Endothelial cell of umbilical vein (primary cell): ENCODE measurements at regions not wholly inside any gene's neighbourhood (a gene's known extent, or its start where the extent isn't known, plus 50 kb on each side); places are given as distances from the start of the nearest gene placed in this dataset.

Experiments used
- BruUV-seq: library from RNA; stranded (reverse); fragments of 400-500 nt; replicated peaks from 2 replicates; lab custom pipeline; 2021; lab: Mats Ljungman, UMichigan
- CTCF ChIA-PET: fragments of 300-600, 350-600 bp; sonication (Branson Sonifier 250); formaldehyde crosslinking; loops from one replicate; lab custom pipeline; 2021; ENCODE audit warnings: antibody characterized with exemption, inconsistent platforms; lab: Charles Lee
- POLR2A ChIA-PET: fragments of 300-600, 350-600 bp; sonication (Branson Sonifier 250); formaldehyde crosslinking; loops from one replicate; lab custom pipeline; 2021; ENCODE audit warnings: antibody characterized with exemption, inconsistent platforms; lab: Charles Lee
- DNase-seq: peaks from one replicate; pipeline ENCODE4 v3.0.0-alpha.2; 2011; ENCODE audit warnings: low read depth, low spot score
- FAIRE-seq: peaks from 2 replicates; lab custom pipeline; 2011; peaks lifted over from hg19 to GRCh38; lab: Jason Lieb, UNC
- H2AFZ ChIP-seq: 2 replicates; pipeline ENCODE4 v1.6.0; 2012; ENCODE audit warnings: low read depth, low read length, control low read depth, inconsistent platforms
- H3K27ac ChIP-seq: 2 replicates; pipeline ENCODE4 v1.5.1; 2011; ENCODE audit warnings: low read depth, mild to moderate bottlenecking, control low read depth, low read length, moderate library complexity; ENCODE audit not compliant: insufficient read depth
- H3K27me3 ChIP-seq, 2 experiments: 2 replicates each; pipeline versions ENCODE4 v1.6.0 to v1.6.1; 2011; ENCODE audit warnings: low read length in 2 of 2, mixed read lengths in 1 of 2; ENCODE audit not compliant: control insufficient read depth in 2 of 2, insufficient read depth in 2 of 2
- H3K36me3 ChIP-seq, 2 experiments: 2 replicates in 1 of 2; 3 replicates in 1 of 2; pipeline ENCODE4 v1.5.1; 2011; ENCODE audit warnings: low read length in 2 of 2, mild to moderate bottlenecking in 1 of 2, moderate library complexity in 1 of 2; ENCODE audit not compliant: control insufficient read depth in 2 of 2, insufficient read depth in 2 of 2; ENCODE audit errors: extremely low read depth in 1 of 2
- H3K4me1 ChIP-seq: 3 replicates; pipeline ENCODE4 v1.5.1; 2011; ENCODE audit warnings: mild to moderate bottlenecking, low read length; ENCODE audit not compliant: control insufficient read depth, insufficient read depth; ENCODE audit errors: extremely low read depth
- H3K4me2 ChIP-seq: 2 replicates; pipeline ENCODE4 v1.6.1; 2011; ENCODE audit warnings: low read length, control low read depth, mixed read lengths; ENCODE audit not compliant: insufficient read depth
- H3K4me3 ChIP-seq, 3 experiments: fragments of 200-600 bp in 1 of 3; sonication (generic), shearing (Covaris generic) in 1 of 3; replicated peaks in 1 of 3; 2 replicates each; pipeline ENCODE4 v1.5.1; 2011 to 2016; ENCODE audit warnings: control low read depth in 3 of 3, low read length in 3 of 3, mild to moderate bottlenecking in 2 of 3, inconsistent platforms in 1 of 3, low read depth in 1 of 3, moderate library complexity in 1 of 3; ENCODE audit not compliant: insufficient read depth in 1 of 3
- H3K79me2 ChIP-seq: 2 replicates; pipeline ENCODE4 v1.6.0; 2012; ENCODE audit warnings: low read length, inconsistent platforms; ENCODE audit not compliant: control insufficient read depth, insufficient read depth
- H3K9ac ChIP-seq: replicated peaks from 2 replicates; pipeline ENCODE3; 2011; ENCODE audit warnings: low read length, control low read depth; ENCODE audit not compliant: insufficient read depth; ENCODE audit errors: extremely low read depth
- H3K9me1 ChIP-seq: replicated peaks from 3 replicates; pipeline ENCODE4 v1.6.0; 2011; ENCODE audit warnings: mild to moderate bottlenecking, low read length; ENCODE audit not compliant: control insufficient read depth, insufficient read depth; ENCODE audit errors: extremely low read depth
- H3K9me3 ChIP-seq: replicated peaks from 2 replicates; pipeline ENCODE4 v1.5.1; 2012; ENCODE audit warnings: low read length, inconsistent platforms; ENCODE audit not compliant: control insufficient read depth, insufficient read depth
- H4K20me1 ChIP-seq: replicated peaks from 2 replicates; pipeline ENCODE3; 2011; ENCODE audit warnings: mild to moderate bottlenecking, low read length; ENCODE audit not compliant: control insufficient read depth, insufficient read depth; ENCODE audit errors: extremely low read depth
- EZH2 ChIP-seq: IDR thresholded peaks from 2 replicates; pipeline ENCODE4 v1.6.1; 2012; ENCODE audit warnings: borderline replicate concordance, low read depth, mild to moderate bottlenecking, moderate library complexity, low read length, inconsistent platforms; ENCODE audit not compliant: severe bottlenecking
- FOS ChIP-seq: IDR thresholded peaks from 2 replicates; pipeline ENCODE4 v1.6.1; 2011; ENCODE audit warnings: mild to moderate bottlenecking, low read length, moderate library complexity, borderline replicate concordance; ENCODE audit not compliant: insufficient read depth
- GATA2 ChIP-seq: IDR thresholded peaks from 2 replicates; pipeline ENCODE4 v1.7.0; 2011; ENCODE audit warnings: low read depth, mild to moderate bottlenecking, moderate library complexity, mixed read lengths, low read length; ENCODE audit not compliant: insufficient read length, insufficient read depth
- JUN ChIP-seq: IDR thresholded peaks from 2 replicates; pipeline ENCODE4 v1.6.1; 2011; ENCODE audit warnings: borderline replicate concordance, low read depth; ENCODE audit not compliant: insufficient read length, insufficient read depth
- MYC ChIP-seq: IDR thresholded peaks from one replicate; pipeline ENCODE4 v1.6.1; 2011; ENCODE audit warnings: mild to moderate bottlenecking, low read depth, low read length
- POLR2A ChIP-seq: IDR thresholded peaks from 2 replicates; pipeline ENCODE4 v1.6.1; 2012; ENCODE audit warnings: low read depth, mild to moderate bottlenecking, control low read depth, low read length
- POLR2AphosphoS5 ChIP-seq: IDR thresholded peaks from 2 replicates; pipeline ENCODE4 v1.6.1; 2012; ENCODE audit warnings: low read depth, mild to moderate bottlenecking, control low read depth, low read length, moderate library complexity; ENCODE audit not compliant: insufficient read depth
- dilution Hi-C: fragments of 300-500 bp; cut with MboI; formaldehyde crosslinking; loops from one replicate; pipeline ENCODE4 v1.15.0; 2019; ENCODE audit warnings: low sequenced_read_pairs; ENCODE audit not compliant: extremely low pct_ligation_motif_present
- intact Hi-C: fragments of 100-400 bp; cut with micrococcal nuclease; formaldehyde crosslinking; loops from one replicate; pipeline ENCODE4 v1.10.0; 2022
- TF ChIP-seq, protein P1 (sequence below), 2 donors: IDR thresholded peaks; 1 replicate in 1 of 2; 2 replicates in 1 of 2; pipeline ENCODE4 v1.5.1; 2011; ENCODE audit warnings: low read length in 2 of 2, mild to moderate bottlenecking in 2 of 2, moderate library complexity in 2 of 2, control low read depth in 1 of 2, inconsistent platforms in 1 of 2, low read depth in 1 of 2; ENCODE audit not compliant: insufficient read depth in 1 of 2; ENCODE audit errors: extremely low read depth in 1 of 2
- TF ChIP-seq, protein P2 (sequence below): IDR thresholded peaks from 2 replicates; pipeline ENCODE4 v1.6.1; 2011; ENCODE audit not compliant: insufficient read depth, insufficient read length

DNA sequence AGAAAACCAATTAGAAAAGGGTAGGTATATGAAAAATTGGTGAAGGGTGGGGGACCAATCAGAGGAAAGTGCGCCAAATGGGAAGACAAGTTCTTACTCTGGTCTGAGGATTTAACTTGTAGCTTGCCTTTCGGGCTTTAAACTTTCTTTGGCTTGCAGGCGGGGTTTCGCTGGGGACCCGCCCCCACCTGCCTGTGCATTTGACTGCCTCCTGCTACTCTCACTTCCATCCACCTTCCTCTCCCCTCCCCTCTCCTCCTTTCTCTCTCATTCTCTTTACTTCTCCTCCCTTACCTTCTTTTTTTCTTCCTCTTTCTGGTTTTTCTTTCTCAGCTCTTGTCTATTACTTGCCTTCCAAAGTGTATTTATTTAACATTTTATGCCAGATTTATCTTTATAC, 278.8 kb downstream of the DNAJB9 start:
- H4K20me1 ChIP-seq = no peaks in the 10 kb centered on the region

More for the DNA sequence above, 278.8 kb downstream of the DNAJB9 start:
- no peak for DNase-seq
- ChIA-PET CTCF (no interaction called here), POLR2A (no interaction called here)
- no peaks in the 10 kb centered on the region for H3K9me3 ChIP-seq
- TF ChIP-seq MYC (no peak), EZH2 (no peak), POLR2A (no peak), GATA2 (no peak), FOS (no peak), JUN (no peak), POLR2AphosphoS5 (no peak)
- TF ChIP-seq, protein P1, sequence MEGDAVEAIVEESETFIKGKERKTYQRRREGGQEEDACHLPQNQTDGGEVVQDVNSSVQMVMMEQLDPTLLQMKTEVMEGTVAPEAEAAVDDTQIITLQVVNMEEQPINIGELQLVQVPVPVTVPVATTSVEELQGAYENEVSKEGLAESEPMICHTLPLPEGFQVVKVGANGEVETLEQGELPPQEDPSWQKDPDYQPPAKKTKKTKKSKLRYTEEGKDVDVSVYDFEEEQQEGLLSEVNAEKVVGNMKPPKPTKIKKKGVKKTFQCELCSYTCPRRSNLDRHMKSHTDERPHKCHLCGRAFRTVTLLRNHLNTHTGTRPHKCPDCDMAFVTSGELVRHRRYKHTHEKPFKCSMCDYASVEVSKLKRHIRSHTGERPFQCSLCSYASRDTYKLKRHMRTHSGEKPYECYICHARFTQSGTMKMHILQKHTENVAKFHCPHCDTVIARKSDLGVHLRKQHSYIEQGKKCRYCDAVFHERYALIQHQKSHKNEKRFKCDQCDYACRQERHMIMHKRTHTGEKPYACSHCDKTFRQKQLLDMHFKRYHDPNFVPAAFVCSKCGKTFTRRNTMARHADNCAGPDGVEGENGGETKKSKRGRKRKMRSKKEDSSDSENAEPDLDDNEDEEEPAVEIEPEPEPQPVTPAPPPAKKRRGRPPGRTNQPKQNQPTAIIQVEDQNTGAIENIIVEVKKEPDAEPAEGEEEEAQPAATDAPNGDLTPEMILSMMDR (IDR thresholded peaks at IDR 0.05; ENCODE audit: extremely low read depth in 1 of 2, insufficient read depth in 1 of 2, low read depth in 1 of 2, low read length in 2 of 2) = no peak
- TF ChIP-seq, protein P2, sequence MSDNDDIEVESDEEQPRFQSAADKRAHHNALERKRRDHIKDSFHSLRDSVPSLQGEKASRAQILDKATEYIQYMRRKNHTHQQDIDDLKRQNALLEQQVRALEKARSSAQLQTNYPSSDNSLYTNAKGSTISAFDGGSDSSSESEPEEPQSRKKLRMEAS = no peak
- H3K4me3 ChIP-seq = no peak overlapping the region
- dilution Hi-C loops (no loop called here), intact Hi-C loops (no loop called here)
- H2AFZ ChIP-seq = no peak overlapping the region
- H3K4me1 ChIP-seq = no peaks in the 10 kb centered on the region
- H3K9ac ChIP-seq = no peak overlapping the region
- no peak overlapping the region for H3K4me2 ChIP-seq
- H3K27ac ChIP-seq = no peak overlapping the region
- no peak for FAIRE-seq
- no peaks in the 10 kb centered on the region for H3K27me3 ChIP-seq
- no peaks in the 10 kb centered on the region for H3K36me3 ChIP-seq
- H3K9me1 ChIP-seq = no peaks in the 10 kb centered on the region
- BruUV-seq = no TSS peak
- no peaks in the 10 kb centered on the region for H3K79me2 ChIP-seq
